Islet precursor cell (in vitro differentiated cells): ENCODE measurements at regions not wholly inside any gene's neighbourhood (a gene's known extent, or its start where the extent isn't known, plus 50 kb on each side); places are given as distances from the start of the nearest gene placed in this dataset.
"Not testable (repeated sequence)": the region's sequence is repeated elsewhere in the genome, so short reads cannot be mapped to it uniquely, and the experiment has no call there.

Source experiments
- DNase-seq: peaks from one replicate; pipeline ENCODE4 v3.0.0-alpha.2; 2018

GRCh38 chr2:234796045-234796591, 155.7 kb upstream of the SH3BP4 start:
- no peak for DNase-seq

GRCh38 chr2:234795272-234795920, 156.4 kb upstream of the SH3BP4 start:
- no peak for DNase-seq

- DNase-seq, result no peak
Measured at GRCh38 chr2:234794866-234795265, 157.0 kb upstream of the SH3BP4 start.

GRCh38 chr2:234793212-234793785, 158.5 kb upstream of the SH3BP4 start:
- DNase-seq, result no peak

- peak; percentile 79 for DNase-seq
Measured at GRCh38 chr2:234792621-234793022, 159.2 kb upstream of the SH3BP4 start.

- not testable (repeated sequence) for DNase-seq
Measured at GRCh38 chr2:234792096-234792495, 159.7 kb upstream of the SH3BP4 start.

- no peak for DNase-seq
Measured at GRCh38 chr2:234790380-234790779, 161.4 kb upstream of the SH3BP4 start.

GRCh38 chr2:234789556-234790325, 162.1 kb upstream of the SH3BP4 start:
- peak; percentile 32 for DNase-seq

GRCh38 chr2:234788841-234789240, 163.0 kb upstream of the SH3BP4 start:
- peak; percentile 23 for DNase-seq

GRCh38 chr2:234788381-234788780, 163.4 kb upstream of the SH3BP4 start:
- DNase-seq, result no peak

GRCh38 chr2:234787114-234787513, 164.7 kb upstream of the SH3BP4 start:
- no peak for DNase-seq

- peak; percentile 50 for DNase-seq
Measured at GRCh38 chr2:234773764-234774409, 177.9 kb upstream of the SH3BP4 start.

GRCh38 chr2:234773129-234773528, 178.7 kb upstream of the SH3BP4 start:
- peak; percentile 39 for DNase-seq

- DNase-seq, result peak; percentile 38
Measured at GRCh38 chr2:234772733-234773060, 179.1 kb upstream of the SH3BP4 start.

GRCh38 chr2:234771980-234772732, 179.7 kb upstream of the SH3BP4 start:
- DNase-seq, result peak; percentile 86

- no peak for DNase-seq
Measured at GRCh38 chr2:234771176-234771575, 180.6 kb upstream of the SH3BP4 start.

- DNase-seq, result no peak
Measured at GRCh38 chr2:234770715-234771141, 181.1 kb upstream of the SH3BP4 start.

- DNase-seq, result no peak
Measured at GRCh38 chr2:234770031-234770506, 181.7 kb upstream of the SH3BP4 start.

GRCh38 chr2:234768608-234769196, 183.1 kb upstream of the SH3BP4 start:
- DNase-seq, result no peak

- DNase-seq, result no peak
Measured at GRCh38 chr2:234765279-234765678, 186.5 kb upstream of the SH3BP4 start.

- DNase-seq, result no peak
Measured at GRCh38 chr2:234764372-234764771, 187.4 kb upstream of the SH3BP4 start.
